ENCODE measurements at regions not wholly inside any gene's neighbourhood (a gene's known extent, or its start where the extent isn't known, plus 50 kb on each side); places are given as distances from the start of the nearest gene placed in this dataset.

GRCh38 chr6:24991810-24992467 is 56.2 kb upstream of the RIPOR2 start:
- TF ChIP-seq XRCC5 (optimal IDR thresholded peaks at IDR 0.05; ENCODE audit: low read length): peak; percentile 26
- TF ChIP-seq, protein P1, sequence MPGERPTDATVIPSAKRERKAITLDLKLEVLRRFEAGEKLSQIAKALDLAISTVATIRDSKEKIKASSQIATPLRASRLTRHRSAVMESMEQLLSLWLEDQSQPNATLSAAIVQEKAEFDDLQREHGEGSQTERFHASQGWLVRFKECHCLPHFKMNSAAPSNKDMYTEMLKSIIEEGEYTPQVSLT (CRISPR knock-in tag; IDR thresholded peaks at IDR 0.05; ENCODE audit: borderline replicate concordance, low read depth): no peak
- TF ChIP-seq ZNF496 (CRISPR knock-in tag; IDR thresholded peaks at IDR 0.05; ENCODE audit: insufficient replicate concordance): no peak
- TF ChIP-seq RAD21 (CRISPR knock-in tag; IDR thresholded peaks at IDR 0.05): peak; percentile 76
- TF ChIP-seq KMT2B (CRISPR knock-in tag; IDR thresholded peaks at IDR 0.05): no peak
- peak; percentile 73 for TF ChIP-seq STAG1 (CRISPR knock-in tag; IDR thresholded peaks at IDR 0.05)
- 0 out of 2 replicates have a peak, but pooled peaks have one; percentile 13 for TF ChIP-seq ISL2 (CRISPR knock-in tag; IDR thresholded peaks at IDR 0.05)
- peak; percentile 92 for TF ChIP-seq SMC3 (IDR thresholded peaks at IDR 0.05; ENCODE audit: low read length)
- no peak for TF ChIP-seq NFYB (CRISPR knock-in tag; IDR thresholded peaks at IDR 0.05)
- 0 out of 2 replicates have a peak, but pooled peaks have one; percentile 37 for TF ChIP-seq MIXL1 (CRISPR knock-in tag; IDR thresholded peaks at IDR 0.05)
- TF ChIP-seq KLF16 (CRISPR knock-in tag; IDR thresholded peaks at IDR 0.05): 0 out of 4 replicates have a peak, but pooled peaks of 1 of the 2 experiments have one; percentile 30
- TF ChIP-seq, protein P2, sequence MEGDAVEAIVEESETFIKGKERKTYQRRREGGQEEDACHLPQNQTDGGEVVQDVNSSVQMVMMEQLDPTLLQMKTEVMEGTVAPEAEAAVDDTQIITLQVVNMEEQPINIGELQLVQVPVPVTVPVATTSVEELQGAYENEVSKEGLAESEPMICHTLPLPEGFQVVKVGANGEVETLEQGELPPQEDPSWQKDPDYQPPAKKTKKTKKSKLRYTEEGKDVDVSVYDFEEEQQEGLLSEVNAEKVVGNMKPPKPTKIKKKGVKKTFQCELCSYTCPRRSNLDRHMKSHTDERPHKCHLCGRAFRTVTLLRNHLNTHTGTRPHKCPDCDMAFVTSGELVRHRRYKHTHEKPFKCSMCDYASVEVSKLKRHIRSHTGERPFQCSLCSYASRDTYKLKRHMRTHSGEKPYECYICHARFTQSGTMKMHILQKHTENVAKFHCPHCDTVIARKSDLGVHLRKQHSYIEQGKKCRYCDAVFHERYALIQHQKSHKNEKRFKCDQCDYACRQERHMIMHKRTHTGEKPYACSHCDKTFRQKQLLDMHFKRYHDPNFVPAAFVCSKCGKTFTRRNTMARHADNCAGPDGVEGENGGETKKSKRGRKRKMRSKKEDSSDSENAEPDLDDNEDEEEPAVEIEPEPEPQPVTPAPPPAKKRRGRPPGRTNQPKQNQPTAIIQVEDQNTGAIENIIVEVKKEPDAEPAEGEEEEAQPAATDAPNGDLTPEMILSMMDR (CRISPR knock-in tag; IDR thresholded peaks at IDR 0.05): peak; percentile 82
- TF ChIP-seq MATR3 (CRISPR knock-in tag; IDR thresholded peaks at IDR 0.05): no peak
- Histone ChIP-seq H3K9me3 (ENCODE audit: low read length) (peaks cover 6% of the 10 kb centered on the region; the same call in 1 of the 2 replicates), H2AFZ (ENCODE audit: low read length) (no peak overlapping the region), H3K27ac (ENCODE audit: extremely low read length, insufficient read depth, low read length) (no peak overlapping the region), H3K9ac (ENCODE audit: insufficient read depth, low read depth, low read length) (no peak overlapping the region), H3K27me3 (ENCODE audit: control insufficient read depth in 1 of 2, insufficient read depth in 2 of 2, low read length in 2 of 2) (no peaks in the 10 kb centered on the region), H3K79me2 (ENCODE audit: insufficient read depth, low read length) (no peaks in the 10 kb centered on the region), H4K20me1 (ENCODE audit: insufficient read depth, low read length) (no peaks in the 10 kb centered on the region), H3K36me3 (replicated peaks in 1 of 2; ENCODE audit: control insufficient read depth in 1 of 2, insufficient read depth in 2 of 2, low read length in 2 of 2) (no peaks in the 10 kb centered on the region), H3K4me3 (replicated peaks in 1 of 3; ENCODE audit: insufficient read depth in 1 of 3, low read depth in 2 of 3, low read length in 3 of 3) (no peak overlapping the region), H3K4me1 (ENCODE audit: insufficient read depth, low read length) (no peaks in the 10 kb centered on the region), H3K4me2 (ENCODE audit: low read depth, low read length) (no peak overlapping the region)
- DNase-seq (ENCODE audit: low spot score) (peak; percentile 62), FAIRE-seq (peak; percentile 95), ATAC-seq (peak; percentile 97)
- BruUV-seq (replicated peaks): no TSS peak
- ChIA-PET CTCF (ENCODE audit: low intra/inter-chr PET ratio, low total read pairs) (interaction anchor here (2.6 kb wide), 1 partner anchor 136 kb away, joined by 41 read pairs; no protein-coding TSS in a partner anchor), POLR2A (interaction anchor here (1.1 kb wide), 1 partner anchor 136 kb away, joined by 3 read pairs; no protein-coding TSS in a partner anchor)
- intact Hi-C loops (cut with micrococcal nuclease; ENCODE audit: unreplicated experiment) (loop anchor here (1.0 kb wide), 1 partner anchor 136 kb away; no protein-coding TSS in a partner anchor), in situ Hi-C loops (cut with HindIII; ENCODE audit: extremely low pct_ligation_motif_present, low pct_unique_long_range_greater_than_20kb) (loop anchor here (5.0 kb wide), 1 partner anchor 135 kb away; no protein-coding TSS in a partner anchor)
- WGBS (ENCODE audit: low lambda C conversion rate): 57% methylated on average over 5 of the region's 5 CpGs
